GM19467 (cell line): ENCODE measurements at regions not wholly inside any gene's neighbourhood (a gene's known extent, or its start where the extent isn't known, plus 50 kb on each side); places are given as distances from the start of the nearest gene placed in this dataset.
"Not testable (repeated sequence)": the region's sequence is repeated elsewhere in the genome, so short reads cannot be mapped to it uniquely, and the experiment has no call there.

ENCODE experiments used
- ATAC-seq: cut with Tn5 transposase; IDR thresholded peaks from one replicate; pipeline ENCODE4 v1.9.1; 2021; ENCODE audit warnings: mild to moderate bottlenecking, moderate library complexity; ENCODE audit not compliant: unreplicated experiment

DNA sequence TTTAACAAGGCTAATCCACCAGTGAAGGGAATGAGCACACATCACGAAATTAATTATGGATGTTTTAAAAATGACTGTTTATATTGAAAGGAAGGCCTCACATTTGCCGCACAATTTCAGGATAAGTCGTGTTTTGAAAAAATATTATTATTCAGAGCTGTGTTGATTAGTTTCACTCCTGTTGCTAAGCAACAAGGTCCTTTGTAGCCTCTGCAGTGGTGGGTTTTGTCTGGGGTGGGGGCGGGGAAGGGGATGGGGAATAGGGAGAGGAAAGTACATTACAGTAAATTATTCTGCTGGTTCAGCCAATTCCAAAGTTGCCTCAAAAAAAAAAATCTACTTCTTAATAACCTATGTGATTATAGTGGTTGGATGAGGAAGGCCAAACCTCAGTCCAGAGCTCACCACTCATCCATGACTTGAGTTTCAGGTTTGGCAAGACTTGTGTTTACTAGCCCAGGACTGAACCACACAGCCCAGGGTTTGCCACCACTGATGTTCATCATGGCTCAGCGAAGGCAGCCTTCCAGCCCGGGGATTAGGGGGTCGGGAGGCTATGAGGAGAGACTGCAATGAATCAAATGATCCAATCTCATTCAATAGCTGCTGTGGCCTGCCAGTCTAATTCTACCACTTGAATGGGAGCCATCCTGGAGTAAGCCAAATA is 162.5 kb upstream of the ATP6AP2 start:
- no peak for ATAC-seq

GRCh38 chrX:40415675-40416074 is 165.1 kb upstream of the ATP6AP2 start:
- no peak for ATAC-seq

DNA sequence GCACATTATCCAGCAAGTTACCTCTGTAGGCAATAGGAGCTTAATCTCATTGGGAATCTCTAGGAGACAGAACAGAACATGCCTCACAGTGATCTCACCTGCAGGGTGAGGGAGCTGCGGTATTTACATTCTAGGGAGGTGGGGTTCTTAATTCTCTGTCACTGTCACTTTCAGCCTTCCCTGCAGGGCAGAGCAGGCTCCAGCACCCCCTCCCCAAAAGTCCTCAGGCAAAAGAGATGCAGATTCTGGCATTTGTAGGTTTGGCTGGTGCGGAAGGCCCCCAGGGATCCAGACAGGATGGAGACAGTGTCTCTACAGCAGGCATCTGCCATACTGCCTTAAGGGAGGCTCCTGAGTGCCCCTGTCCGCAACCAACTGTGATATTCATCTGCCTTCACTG is 166.4 kb upstream of the ATP6AP2 start:
- no peak for ATAC-seq

GRCh38 chrX:40411340-40412111 is 169.2 kb upstream of the ATP6AP2 start:
- no peak for ATAC-seq

GRCh38 chrX:40410859-40411258 is 169.9 kb upstream of the ATP6AP2 start:
- ATAC-seq, result no peak

- ATAC-seq, result no peak
Observed at GRCh38 chrX:40406330-40406859, 174.4 kb upstream of the ATP6AP2 start.

- no peak for ATAC-seq
Observed at GRCh38 chrX:40405399-40405798, 175.4 kb upstream of the ATP6AP2 start.

GRCh38 chrX:40403757-40404156 is 177.0 kb upstream of the ATP6AP2 start:
- ATAC-seq, result no peak

DNA sequence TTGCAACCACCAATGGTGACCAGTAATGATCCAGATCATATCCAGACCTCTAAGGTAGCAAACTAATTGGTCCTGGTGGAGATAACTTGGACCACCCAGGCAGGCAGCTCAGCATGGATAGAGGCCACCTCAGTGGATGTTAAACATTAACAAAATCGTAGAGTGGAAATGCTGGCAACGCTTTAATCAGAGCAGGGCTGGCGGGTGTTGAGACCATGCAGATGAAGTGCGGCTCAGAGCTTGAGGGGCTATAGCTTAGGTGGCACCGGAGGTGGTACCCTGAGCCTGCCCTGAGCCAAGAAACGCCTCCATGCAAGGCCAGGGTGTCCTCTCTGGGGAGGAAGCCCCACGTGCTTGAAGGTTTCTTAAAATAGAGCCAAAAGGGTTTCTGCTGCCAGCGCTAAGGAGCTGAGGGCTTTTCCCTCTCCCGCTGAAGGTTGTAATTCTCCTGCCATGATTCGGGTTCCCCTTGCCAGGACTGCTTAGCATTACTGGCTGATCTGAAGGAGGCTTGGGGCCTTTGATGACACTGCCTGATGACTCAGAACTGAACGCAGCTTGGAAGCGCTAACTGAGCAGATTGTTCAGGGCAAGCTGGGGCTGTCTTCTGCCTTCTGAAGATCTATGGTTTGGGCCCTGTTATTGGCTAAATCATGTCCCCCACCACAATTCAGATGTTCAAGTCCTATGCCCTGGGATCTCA is 177.8 kb upstream of the ATP6AP2 start:
- no peak for ATAC-seq

DNA sequence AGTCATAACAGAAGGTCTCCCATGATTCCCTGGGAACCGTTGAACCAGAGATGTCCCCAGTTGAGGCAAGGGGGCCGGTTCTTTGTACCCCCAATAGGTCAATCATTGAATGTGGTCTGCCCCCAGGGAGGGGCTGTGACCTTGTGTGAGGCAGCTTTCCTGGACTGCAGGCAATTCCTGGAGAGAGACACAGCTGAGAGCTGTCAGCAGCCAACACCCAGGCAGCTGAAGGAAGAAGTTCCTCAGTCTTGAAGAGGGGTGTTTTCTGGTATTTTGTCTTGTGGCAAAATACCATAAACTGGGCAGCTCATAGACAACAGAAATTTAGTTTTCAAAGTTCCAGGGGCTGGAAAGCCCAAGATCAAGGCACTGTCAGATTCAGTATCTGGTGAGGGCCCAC is 185.7 kb upstream of the ATP6AP2 start:
- no peak for ATAC-seq

GRCh38 chrX:40394302-40394701 is 186.5 kb upstream of the ATP6AP2 start:
- ATAC-seq, result no peak

DNA sequence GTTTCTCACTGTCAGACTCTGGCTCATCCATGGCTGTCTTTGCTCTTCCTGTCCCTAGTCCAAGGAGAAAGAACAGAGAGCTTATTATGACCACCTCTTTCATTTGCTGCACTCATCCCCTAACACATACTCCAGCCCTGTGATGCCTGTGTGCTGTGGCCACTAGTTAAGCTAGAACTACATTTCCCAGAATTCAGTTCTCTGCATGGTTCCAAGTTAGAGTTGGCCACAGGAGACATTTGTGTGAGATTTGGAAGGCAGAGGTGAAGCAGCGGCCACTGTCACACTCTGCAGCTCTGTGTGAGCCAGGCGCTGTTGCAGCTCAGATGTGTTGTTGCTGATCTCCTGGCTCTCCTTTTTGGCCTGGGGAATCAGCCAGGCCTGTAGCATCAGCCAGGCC is 188.2 kb upstream of the ATP6AP2 start:
- no peak for ATAC-seq

DNA sequence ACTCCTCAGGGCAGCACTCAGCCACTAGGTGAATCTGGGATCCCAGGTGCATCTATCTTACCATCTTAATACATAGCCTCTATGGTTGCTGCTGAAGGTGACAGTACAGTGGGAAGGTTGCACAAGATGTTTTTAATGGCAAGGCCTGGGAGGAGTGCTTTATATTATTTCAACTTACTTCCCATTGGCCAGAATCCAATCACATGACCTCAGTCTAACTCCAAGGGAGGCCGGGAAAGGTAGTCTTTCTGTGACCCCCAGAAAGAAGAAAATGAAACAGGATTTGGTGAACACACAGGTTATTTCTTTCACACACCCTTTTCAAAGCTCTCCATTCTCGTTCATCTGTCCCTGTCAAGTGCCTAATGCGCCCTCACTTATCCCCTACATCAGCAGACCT is 189.1 kb upstream of the ATP6AP2 start:
- ATAC-seq, result no peak

- ATAC-seq, result no peak
Observed at GRCh38 chrX:40389555-40389954, 191.2 kb upstream of the ATP6AP2 start.

GRCh38 chrX:40388441-40388840 is 192.3 kb upstream of the ATP6AP2 start:
- no peak for ATAC-seq

DNA sequence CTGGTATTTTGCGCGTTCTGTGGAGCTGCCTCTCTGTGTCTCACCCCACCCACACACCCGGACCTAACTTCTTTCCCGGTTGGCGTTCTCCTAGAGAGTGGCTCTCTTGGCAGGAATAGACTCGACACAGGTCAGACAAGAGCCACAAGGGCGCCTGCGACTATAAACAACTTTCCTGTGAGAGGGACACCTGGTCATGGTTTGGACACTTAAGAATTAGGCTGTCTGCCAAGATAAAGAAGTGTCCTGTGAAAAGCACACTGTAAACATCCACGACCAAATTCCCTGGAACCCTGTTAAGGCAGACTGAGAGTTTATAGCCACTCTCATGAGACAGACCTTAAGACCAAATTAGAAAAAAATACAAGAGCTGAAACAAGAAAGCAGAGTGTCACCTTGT is 192.9 kb upstream of the ATP6AP2 start:
- ATAC-seq, result not testable (repeated sequence)

DNA sequence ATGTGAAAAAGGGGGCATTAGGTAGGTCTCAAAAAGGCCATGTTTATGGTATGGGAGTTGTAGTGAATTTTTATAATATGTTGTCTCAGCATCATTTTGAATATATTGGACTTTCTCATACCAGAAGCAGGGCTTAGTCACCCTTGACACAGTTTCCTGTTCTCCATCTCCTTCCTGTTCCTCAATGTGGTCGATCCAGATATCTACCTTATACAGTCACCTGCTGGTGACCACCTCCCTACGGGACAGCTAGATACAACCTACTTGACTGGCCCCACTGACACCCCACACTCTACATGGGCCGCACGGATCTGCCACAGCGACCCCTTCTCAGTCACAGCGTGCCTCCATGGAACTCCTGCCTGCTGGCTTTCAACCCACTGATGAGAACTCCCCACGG is 193.5 kb upstream of the ATP6AP2 start:
- not testable (repeated sequence) for ATAC-seq

GRCh38 chrX:40385682-40386081 is 195.1 kb upstream of the ATP6AP2 start:
- no peak for ATAC-seq

GRCh38 chrX:40385256-40385655 is 195.5 kb upstream of the ATP6AP2 start:
- no peak for ATAC-seq

DNA sequence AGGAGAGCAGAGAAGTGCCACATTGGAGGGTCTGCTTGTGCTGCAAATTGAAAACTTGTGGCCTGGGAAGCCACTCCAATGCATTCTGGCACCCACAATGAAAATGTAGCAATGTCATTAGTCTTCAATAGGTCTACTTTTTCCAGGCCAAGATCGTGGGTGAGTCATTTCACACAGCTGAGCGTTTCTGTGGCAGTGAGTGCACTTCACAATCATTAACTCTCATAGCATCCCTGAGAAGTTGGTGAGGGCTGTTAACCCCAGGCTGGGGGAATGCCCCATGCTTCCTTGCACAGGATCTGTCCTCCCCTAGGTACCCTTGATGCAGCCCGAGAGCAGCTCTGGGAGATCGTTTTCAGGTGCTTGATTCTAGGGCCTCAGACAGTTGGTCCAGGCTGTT is 196.8 kb upstream of the ATP6AP2 start:
- ATAC-seq, result no peak

- no peak for ATAC-seq
Observed at GRCh38 chrX:40383360-40383759, 197.4 kb upstream of the ATP6AP2 start.
